Esophagus muscularis mucosa (tissue), 3 donors: ENCODE measurements at regions not wholly inside any gene's neighbourhood (a gene's known extent, or its start where the extent isn't known, plus 50 kb on each side); places are given as distances from the start of the nearest gene placed in this dataset.

Source experiments
- POLR2AphosphoS5 ChIP-seq, 2 donors: sonication (generic); formaldehyde crosslinking; IDR thresholded peaks; one replicate each; pipeline ENCODE4 v1.6.1; 2017; ENCODE audit warnings: antibody characterized with exemption in 2 of 2
- TF ChIP-seq, protein P1 (sequence below), 3 experiments: fragments of 200-600 bp in 2 of 3; fragments of 450-650 bp in 1 of 3; sonication (generic) in 2 of 3; IDR thresholded peaks; one replicate each; pipeline ENCODE4 v1.5.1; 2017 to 2019; ENCODE audit warnings: antibody characterized with exemption in 3 of 3, mild to moderate bottlenecking in 2 of 3, moderate library complexity in 1 of 3

GRCh38 chr5:9894571-9895301 is 264.6 kb upstream of the TAS2R1 start:
- TF ChIP-seq, protein P1, sequence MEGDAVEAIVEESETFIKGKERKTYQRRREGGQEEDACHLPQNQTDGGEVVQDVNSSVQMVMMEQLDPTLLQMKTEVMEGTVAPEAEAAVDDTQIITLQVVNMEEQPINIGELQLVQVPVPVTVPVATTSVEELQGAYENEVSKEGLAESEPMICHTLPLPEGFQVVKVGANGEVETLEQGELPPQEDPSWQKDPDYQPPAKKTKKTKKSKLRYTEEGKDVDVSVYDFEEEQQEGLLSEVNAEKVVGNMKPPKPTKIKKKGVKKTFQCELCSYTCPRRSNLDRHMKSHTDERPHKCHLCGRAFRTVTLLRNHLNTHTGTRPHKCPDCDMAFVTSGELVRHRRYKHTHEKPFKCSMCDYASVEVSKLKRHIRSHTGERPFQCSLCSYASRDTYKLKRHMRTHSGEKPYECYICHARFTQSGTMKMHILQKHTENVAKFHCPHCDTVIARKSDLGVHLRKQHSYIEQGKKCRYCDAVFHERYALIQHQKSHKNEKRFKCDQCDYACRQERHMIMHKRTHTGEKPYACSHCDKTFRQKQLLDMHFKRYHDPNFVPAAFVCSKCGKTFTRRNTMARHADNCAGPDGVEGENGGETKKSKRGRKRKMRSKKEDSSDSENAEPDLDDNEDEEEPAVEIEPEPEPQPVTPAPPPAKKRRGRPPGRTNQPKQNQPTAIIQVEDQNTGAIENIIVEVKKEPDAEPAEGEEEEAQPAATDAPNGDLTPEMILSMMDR (IDR thresholded peaks at IDR 0.05) = no peak
- TF ChIP-seq POLR2AphosphoS5 (IDR thresholded peaks at IDR 0.05) = no peak
